NCI-H1417 (cell line): ENCODE measurements at regions not wholly inside any gene's neighbourhood (a gene's known extent, or its start where the extent isn't known, plus 50 kb on each side); places are given as distances from the start of the nearest gene placed in this dataset.

Experiments used
- DNase-seq, 3 experiments: peaks; one replicate each; lab custom pipeline; 2025; lab: John Stamatoyannopoulos, UW

DNA sequence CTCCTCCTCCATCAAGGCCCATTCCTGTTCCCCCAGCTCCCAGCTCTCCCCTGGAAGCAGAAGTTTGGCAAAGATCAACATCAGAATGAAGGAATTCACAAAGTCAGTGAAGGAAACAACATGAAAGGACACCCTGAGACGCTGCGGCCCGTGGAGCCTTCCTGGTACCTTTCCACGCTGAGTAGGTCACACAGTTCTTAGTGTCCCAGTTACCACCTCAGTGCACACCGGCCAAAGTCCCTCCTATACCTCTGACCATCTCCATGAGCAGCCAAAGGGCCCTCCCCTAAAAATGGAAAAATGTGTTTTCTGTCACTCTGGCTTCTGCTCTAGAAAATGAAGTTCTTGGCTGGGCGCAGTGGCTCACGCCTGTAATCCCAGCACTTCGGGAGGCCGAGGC, 191.6 kb upstream of the AGAP1 start:
- no peak for DNase-seq

DNA sequence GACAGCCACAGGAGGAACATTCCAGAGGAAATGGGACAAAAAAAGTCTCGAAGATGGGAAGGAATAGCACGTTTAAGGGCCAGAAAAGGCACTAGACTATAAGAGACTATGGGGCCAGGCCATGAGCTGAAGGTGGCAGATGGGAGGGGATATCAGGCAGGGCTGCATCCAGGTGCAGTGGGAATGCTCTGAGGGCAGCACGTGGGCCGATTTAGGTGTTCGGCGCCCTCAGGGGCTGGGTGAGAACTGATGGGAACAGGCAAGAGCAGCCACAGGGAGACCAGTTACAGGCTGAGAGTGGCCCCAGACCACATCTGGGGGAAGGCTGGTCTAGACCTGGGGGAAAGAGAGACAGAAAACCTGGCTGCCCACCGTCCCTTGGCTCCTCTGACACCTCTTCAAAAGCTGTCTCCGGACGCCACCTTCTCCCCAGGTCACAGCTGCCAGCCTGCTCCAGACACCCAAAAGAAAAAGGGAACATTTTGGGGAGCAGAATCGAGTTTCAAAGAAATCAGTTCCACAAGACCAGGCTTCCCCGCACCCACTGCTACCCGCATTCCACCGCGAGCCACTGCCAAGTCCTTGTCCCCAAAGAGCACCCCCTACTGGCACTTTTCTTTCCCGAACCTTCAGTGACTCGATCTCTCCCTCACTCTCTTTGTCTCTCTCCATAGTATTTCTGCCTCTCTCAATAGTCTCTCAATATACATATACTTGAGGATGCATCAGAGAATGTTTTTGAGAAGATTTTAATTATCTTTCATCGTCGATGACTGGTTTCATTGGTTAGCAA, 190.1 kb upstream of the AGAP1 start:
- DNase-seq, result no peak

DNA sequence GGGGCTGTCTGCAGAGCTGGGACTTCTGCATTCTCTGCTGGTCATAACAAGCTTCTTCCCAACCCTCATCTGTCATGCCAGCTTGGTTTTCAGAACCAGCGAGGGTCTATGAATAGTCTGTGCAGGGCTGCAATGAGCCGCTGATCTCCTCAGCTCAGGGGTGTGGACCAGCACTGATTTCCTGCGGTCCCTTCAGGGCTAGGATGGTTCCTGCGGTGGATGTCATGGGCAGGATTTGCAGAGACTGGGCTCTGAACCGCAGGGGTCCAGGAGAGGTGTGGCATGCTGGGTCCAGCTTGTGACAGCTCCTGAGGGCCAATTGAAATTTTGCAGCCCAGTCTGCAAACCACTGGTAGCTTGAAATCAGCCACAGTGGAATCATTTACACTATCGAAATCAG, 188.2 kb upstream of the AGAP1 start:
- no peak for DNase-seq

DNA sequence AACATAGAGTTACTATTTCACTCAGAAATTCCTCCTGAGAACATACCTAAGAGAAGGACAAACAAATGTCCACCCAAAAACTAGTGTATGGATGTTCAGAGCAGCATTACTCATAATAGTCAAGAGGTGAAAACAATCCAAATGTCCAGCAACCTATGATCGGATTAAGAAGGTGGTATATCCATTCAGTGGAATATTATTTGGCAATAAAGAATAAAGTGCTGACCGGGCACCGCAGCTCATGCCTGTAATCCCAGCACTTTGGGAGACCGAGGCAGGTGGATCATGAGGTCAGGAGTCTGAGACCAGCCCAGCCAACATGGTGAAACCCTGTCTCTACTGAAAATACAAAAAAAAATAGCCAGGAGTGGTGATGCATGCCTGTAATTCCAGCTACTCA, 182.8 kb upstream of the AGAP1 start:
- DNase-seq, result no peak

DNA sequence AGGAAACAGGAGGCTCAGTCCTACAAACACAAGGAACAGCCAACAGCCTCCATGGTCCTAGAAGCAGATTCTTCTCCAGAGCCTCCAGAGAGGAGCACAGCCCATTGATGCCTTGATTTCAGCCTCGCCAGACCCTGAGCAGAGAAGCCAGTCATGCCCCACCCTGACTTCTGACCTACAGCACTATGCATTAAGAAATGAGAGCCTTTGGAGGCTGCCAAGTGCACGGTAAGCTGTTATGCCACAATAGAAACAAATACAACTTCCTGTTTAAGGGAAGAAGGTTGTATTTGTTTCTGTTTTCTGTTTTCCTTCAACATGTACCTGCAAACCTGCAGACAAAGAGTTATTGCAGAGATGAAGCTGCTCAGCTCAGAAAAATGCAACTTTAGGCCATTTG, 181.3 kb upstream of the AGAP1 start:
- DNase-seq, result no peak

DNA sequence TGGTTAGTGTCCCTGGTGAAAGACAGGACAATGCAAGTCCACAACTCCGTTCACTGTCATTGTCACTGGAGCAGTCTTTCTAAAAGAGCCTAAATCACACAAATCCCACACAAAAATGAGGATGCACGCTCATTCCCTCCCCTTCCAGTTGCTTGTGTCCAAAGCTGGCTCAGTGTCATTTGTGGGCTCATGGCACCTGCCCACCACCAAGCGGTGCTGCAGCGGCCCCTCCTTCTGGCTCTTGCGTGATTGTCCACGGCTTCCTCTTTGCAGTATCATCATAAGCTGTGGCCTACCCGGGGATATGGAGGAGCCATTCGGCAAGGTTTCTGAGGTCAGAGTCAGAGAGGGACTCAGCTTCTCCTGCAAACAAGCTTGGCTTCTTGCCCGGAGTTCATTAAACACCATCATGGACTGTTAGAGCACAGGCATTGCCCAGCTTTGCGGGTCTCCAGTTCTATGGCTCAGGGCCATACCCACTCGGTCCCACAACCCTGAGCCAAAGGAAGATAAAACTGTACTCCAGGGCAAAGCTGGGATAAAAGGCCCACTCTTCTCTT, 179.4 kb upstream of the AGAP1 start:
- DNase-seq, result peak in 1 of 3 experiments; percentile 5

DNA sequence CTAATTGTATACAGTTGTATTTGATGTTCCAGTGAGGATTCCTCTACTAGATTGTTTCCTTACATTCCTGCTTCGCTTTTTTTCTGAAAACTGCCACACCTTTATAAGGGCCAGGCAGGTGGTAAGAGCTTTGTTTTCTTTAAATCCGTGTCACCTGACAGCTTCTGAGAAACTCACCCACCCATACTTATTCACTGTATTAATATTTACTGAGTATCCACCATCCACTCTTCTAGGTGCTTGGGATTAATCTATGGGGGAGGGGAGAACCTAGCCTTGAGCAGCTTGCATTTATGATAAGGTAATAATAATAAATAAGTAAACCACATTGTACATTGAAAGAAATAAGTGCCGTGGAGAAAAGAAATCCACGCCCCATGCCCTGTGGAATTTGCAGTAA, 174.7 kb upstream of the AGAP1 start:
- DNase-seq, result no peak

DNA sequence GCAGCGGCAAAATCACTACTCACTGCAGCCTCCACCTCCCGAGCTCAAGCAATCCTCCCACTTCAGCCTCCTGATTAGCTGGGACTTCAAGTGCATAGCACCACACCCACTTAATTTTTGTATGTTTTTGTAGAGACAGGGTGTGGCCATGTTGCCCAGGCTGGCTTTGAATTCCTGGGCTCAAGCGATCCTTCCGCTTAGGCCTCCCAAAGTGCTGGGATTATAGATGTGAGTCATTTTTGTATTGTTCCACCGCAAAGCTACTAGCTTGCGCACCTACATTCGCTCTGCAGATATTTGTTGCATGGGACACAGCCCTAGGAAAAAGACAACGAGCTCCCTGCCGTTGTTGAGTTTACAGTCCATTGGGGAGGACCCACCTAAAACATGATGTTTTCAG, 173.5 kb upstream of the AGAP1 start:
- DNase-seq, result no peak

DNA sequence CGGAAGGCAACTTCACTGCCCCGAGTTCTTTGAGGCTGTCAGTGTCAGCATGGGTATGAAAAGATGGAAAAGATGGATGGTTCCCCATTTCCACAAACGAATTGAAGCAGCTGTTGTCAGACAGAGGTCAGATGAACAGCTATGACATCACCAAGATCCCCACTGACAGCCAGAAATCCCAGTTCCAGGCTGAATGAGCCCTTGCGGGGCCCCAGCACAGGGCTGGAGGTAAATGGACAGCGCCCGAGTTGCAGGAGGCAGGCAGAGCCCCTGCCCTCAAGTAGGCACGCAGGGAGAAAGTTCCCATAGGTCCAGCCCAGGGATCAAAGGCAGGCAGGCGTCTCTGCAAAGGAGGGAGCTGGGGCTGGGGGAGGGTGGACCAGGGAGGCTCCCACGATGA, 169.5 kb upstream of the AGAP1 start:
- DNase-seq, result no peak

DNA sequence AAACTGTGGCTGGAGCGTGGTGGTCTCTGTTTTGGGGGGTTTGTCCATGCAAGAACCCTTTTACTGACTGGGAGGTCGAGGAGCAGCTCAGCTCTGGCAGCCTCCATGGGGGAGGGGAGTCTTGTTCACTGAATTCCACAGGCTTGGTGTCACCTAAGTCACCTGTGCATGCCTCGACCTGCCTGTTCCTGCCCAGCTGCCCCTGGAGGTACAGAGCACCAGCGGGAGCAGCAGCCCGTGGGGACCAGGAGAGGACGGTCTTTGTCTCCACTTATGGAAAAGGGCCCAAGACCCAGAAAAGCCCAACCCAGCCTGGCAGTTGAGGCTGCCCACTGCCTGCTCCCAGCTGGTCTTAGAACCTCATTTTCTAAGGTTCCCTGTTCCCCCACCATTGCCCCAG, 168.7 kb upstream of the AGAP1 start:
- DNase-seq, result peak in 2 of 3 experiments; percentile 15 to 30

DNA sequence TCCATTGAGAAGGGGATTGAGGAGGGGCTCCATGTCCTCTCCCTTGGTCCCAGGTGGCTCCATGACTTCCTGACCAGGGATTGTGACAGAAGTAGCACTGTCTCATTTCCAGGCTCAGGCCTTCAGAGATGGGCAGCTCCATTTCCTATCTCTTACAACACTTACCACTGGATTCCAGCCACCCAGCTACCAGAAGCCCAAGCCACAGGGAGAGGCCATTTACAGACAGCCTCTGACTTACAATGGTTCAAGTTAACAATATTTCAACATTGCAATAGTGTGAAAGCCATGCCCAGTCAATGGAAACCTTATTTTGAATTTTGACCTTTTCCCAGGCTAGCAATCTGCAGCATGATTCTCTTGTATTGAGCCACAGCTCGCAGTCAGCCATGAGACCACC, 164.9 kb upstream of the AGAP1 start:
- DNase-seq, result no peak

DNA sequence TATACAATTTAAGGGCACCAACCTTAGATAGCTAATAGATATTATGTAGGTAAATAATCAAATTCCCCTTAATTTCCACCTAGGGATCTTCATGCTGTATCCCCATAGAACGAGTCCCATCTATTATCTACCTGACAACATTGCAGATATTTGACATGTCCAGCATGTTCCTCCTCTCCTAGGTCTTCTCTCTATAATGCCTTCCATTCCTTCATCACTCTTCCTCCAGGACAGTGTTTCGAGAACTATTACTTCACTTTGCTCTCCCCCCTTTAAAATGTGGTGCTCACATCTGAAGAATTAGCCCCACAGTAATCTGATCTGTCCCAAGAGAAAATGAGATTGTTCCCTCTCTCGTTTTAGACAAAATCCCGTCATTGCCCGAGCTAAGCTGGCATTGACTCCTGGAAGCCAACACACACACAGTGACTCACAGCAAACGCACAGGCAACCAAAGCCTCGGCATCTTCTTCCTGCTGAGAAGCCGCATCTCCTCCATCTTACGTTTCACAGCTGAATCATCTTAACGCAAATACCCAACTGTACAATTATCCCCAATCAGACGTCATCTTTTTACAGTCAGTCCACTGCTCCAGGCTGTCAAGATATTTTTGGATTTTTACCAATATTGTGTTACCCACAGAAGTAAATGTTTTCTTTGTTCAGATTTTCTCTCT, 162.9 kb upstream of the AGAP1 start:
- peak in 1 of 3 experiments; percentile 22 for DNase-seq

DNA sequence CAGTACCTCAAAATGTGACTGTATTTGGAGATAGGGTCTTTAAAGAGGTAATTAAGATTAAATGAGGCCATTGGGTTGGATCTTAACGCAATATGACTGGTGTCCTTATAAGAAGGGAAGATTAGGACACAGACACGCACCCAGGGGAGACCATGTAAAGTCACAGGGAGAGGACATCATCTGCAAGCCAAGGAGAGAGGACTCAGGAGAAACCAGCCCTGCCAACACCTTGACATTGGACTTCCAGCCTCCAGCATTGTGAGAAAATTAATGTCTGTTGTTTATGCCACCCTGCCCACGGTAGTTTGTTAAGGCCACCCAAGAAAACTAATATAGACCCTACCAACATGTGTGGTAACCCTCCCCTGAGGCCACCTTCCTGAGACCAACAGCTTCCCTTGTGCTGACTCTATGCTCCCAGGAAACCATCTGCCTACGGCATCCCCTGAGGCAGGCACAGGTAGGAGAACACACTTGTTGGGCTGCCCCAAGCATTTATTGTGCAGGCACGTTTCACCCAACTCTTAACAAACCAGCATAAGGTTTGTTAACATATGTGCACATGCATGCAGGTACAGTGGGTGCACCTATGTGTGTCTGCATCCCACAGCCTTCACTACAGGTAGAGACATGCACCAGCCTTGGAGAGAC, 161.5 kb upstream of the AGAP1 start:
- no peak for DNase-seq

DNA sequence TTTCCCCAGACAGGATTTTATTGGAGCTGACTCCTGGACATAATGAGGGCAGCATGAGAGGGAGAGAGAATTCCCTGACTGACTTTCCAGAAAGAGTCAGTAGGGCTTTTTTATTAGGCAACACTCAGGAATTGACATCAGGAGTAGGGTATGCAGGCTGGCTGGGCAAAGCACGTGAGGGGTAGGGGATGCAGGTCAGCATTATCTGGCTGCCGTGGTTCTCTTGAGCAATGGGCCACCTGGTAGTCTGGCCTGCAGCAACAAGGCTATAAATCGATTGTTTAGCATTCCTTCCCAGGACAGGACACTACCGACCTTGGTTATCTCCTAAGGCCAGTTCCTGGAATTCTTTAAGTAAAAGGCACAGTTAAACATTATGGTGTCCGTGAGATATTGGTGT, 160.8 kb upstream of the AGAP1 start:
- no peak for DNase-seq

DNA sequence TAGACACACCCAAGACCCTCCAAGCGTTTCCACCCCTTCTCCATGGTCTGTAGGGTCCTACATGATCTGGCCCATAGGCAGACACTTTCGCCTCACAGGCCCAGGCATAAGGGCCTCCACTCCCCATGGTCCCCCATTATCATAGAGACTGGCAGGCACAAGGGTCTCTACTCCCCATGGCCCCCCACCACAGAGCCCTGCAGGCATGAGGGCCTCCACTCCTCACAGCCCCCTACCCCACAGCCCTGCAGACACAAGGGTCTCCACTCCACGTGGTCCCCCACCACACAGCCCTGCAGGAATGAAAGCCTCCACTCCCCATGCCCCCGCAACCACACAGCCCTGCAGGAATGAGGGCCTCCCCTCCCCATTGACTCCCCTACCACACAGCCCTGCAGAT, 159.7 kb upstream of the AGAP1 start:
- no peak for DNase-seq

DNA sequence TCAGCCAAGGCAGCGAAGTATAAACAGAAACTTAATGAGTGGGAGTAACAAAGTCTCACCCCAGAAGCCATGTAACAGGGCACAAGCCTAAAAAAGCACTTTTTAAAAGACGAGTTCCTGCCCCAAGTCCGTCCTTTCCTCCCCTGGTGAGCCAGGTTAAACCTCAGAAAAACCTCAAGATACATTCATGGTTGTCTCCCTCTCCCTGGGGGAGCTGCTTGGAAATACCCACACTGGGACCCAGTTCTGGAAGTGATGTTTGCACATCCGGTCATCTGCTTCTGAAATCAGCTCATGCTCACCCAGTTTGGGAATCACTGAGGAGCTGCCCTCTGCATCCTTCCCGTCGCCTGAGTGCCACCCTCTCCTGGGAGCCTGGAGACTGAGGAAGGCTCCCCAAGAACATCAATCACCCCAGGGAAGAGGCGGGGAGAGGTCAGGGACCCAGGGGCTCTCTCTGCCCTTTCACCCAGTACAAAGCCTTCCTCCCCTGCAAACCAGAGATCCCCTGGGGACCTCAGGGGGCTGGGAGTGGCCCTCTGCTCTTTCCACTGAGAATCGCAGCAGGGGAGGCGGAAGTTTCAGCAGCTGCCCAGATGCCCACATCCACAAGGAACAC, 150.6 kb upstream of the AGAP1 start:
- DNase-seq, result no peak

DNA sequence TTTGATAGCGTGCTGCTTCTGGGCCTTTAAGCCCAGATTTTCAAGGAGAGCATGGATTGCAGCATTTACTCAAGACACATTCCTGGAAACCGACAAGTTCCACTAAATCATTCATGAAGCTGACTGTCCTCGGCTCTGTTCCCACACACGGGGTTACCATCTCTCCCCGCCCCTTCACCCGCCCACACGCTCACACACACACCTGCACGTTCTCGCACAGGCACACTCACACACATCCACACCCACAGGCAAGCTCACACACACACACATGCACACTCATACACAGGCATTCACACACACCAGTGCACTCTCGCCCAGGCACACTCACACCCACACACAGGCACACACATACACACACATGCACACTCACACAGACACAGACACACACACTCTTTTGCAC, 150.0 kb upstream of the AGAP1 start:
- no peak for DNase-seq

DNA sequence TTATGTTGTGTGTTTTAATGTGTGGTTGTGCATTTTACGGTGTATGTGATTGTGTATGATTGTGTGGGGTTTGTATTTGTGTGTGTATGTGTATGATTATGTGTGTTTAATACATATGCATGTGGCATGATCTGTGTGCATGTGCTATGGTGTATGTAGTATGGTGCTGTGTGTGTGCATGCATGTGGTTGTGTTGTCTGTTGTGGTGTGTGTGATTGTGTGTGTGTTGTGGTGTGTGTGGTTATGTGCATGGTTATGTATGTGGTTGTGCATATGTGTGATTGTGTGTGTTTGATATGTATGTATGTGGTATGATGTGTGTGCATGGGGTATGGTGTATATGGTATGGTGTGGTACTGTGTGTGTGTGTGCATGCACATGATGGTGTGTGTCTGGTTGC, 148.1 kb upstream of the AGAP1 start:
- DNase-seq, result no peak

DNA sequence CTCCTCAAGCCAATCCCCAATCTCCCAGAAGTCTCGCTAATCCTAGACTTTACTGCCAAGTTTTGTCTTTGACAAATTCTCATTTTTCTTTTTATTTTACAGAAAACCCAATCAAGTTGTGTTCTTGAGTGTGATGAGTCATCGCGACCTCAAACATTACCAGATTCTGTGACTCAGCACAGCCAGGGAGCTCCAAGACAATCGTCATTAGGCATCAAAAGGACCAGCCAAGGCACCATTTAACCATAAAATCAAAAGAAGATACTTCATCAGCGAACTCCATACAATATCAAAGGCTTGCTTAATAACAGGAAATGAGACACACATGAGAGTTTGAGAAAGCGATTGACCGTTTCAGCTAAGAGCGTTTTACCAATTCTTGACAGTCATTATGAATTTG, 146.2 kb upstream of the AGAP1 start:
- DNase-seq, result no peak

DNA sequence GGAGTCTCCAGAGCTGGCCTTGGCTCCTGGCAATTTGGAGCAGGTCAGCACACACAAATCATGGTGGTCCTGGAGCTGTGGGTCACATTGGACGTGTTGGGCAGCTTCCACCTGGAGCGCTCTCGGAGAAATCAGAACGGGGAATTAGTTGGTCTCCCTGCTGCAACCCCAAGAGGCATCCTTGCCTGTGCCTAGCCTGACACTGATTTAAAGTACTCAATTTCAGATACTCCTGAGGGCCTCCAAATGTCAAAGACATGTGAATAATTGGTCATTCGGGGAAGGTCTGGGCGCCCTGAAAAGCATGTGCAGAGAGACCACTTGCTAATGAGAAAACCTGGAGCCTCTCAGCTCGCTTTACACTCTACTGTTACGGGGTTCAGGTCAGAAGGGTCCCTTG, 145.5 kb upstream of the AGAP1 start:
- no peak for DNase-seq

DNA sequence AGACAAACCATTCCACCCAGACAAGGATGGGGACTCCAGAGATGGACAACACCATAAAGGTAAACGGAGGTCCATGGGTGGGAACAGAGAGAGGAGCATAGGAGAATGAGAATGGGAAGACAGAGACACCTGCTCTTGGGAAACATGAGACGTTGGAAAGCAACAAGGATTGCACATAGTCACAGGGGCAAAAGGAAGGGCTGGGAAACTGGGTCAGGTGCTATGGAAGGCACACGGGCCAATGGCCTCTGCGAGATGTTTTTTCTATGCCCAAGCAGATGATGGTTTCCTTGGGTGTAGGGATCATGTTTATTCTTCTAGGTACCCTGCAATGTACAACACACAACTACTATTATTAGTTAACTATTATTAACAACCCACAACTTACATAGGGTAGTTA, 143.6 kb upstream of the AGAP1 start:
- no peak for DNase-seq

DNA sequence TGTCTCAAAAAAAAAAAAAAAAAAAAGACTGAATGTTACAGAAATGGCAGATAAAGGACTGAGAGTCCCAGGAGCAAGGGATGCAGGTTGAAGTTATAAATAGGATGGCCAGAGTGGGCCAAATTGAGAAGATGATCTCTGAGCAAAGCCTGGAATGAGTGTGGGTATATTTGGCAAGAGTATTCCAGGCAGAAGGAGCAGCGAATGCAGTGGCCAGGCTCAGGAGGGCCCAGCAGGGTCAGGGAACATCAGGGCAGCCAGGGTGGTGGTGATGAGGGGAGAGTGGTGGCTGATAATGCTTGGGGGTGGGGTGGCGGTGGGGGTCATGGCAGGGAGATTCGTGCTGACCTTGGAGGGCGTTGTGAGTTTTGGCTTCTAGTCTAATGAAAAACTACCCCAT, 141.3 kb upstream of the AGAP1 start:
- DNase-seq, result no peak

DNA sequence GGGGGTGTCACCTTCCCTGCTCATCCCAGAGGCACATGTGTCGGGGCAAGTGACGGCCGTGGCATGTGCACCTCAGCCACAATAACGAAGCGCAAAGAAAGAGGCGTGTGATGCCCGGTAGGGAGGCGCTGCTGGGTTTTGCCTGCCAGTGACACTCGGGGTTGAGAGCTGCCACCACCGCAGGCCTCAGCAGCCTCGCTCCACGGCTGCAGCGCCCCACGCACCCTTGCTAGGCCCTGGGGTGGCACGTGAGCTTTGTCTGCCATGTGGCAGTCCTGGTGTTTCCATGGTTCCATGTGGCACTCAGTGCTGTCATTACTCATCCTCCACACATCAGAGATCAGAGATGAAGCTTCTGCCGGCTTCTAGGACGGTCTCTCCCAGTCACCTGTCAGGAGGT, 136.0 kb upstream of the AGAP1 start:
- no peak for DNase-seq
